ENCODE measurements at regions not wholly inside any gene's neighbourhood (a gene's known extent, or its start where the extent isn't known, plus 50 kb on each side); places are given as distances from the start of the nearest gene placed in this dataset.

- Histone ChIP-seq H3K27ac (ENCODE audit: low read depth in 1 of 2, low read length in 2 of 2) (no peak overlapping the region), H3K27me3 (ENCODE audit: control insufficient read depth in 4 of 4, insufficient read depth in 4 of 4, low read length in 3 of 4) (no peaks in the 10 kb centered on the region), H3K9ac (ENCODE audit: low read depth in 1 of 2, low read length in 2 of 2) (no peak overlapping the region), H3K9me3 (ENCODE audit: control insufficient read depth in 4 of 4, low read length in 3 of 4) (peaks cover 0 to 4% (median 0%) of the 10 kb centered on the region in 4 donors), H3K4me3 (ENCODE audit: low read depth in 1 of 3, low read length in 3 of 3) (no peak overlapping the region), H3K36me3 (ENCODE audit: control insufficient read depth in 4 of 4, insufficient read depth in 3 of 4, low read depth in 1 of 4, low read length in 3 of 4) (no peaks in the 10 kb centered on the region), H3K4me1 (ENCODE audit: control insufficient read depth in 4 of 4, insufficient read depth in 4 of 4, low read length in 3 of 4) (no peaks in the 10 kb centered on the region)
- no peak for DNase-seq (ENCODE audit: low spot score)
- TF ChIP-seq HNF4A (conservative IDR thresholded peaks at IDR 0.05): no peak
- no peak for TF ChIP-seq EGR1 (IDR thresholded peaks at IDR 0.05; ENCODE audit: low read depth in 2 of 2)
- TF ChIP-seq, protein P1, sequence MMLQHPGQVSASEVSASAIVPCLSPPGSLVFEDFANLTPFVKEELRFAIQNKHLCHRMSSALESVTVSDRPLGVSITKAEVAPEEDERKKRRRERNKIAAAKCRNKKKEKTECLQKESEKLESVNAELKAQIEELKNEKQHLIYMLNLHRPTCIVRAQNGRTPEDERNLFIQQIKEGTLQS (IDR thresholded peaks at IDR 0.05): no peak
- TF ChIP-seq JUND (IDR thresholded peaks at IDR 0.05): no peak
- TF ChIP-seq, protein P2, sequence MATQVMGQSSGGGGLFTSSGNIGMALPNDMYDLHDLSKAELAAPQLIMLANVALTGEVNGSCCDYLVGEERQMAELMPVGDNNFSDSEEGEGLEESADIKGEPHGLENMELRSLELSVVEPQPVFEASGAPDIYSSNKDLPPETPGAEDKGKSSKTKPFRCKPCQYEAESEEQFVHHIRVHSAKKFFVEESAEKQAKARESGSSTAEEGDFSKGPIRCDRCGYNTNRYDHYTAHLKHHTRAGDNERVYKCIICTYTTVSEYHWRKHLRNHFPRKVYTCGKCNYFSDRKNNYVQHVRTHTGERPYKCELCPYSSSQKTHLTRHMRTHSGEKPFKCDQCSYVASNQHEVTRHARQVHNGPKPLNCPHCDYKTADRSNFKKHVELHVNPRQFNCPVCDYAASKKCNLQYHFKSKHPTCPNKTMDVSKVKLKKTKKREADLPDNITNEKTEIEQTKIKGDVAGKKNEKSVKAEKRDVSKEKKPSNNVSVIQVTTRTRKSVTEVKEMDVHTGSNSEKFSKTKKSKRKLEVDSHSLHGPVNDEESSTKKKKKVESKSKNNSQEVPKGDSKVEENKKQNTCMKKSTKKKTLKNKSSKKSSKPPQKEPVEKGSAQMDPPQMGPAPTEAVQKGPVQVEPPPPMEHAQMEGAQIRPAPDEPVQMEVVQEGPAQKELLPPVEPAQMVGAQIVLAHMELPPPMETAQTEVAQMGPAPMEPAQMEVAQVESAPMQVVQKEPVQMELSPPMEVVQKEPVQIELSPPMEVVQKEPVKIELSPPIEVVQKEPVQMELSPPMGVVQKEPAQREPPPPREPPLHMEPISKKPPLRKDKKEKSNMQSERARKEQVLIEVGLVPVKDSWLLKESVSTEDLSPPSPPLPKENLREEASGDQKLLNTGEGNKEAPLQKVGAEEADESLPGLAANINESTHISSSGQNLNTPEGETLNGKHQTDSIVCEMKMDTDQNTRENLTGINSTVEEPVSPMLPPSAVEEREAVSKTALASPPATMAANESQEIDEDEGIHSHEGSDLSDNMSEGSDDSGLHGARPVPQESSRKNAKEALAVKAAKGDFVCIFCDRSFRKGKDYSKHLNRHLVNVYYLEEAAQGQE (IDR thresholded peaks at IDR 0.05): no peak
- no peak for TF ChIP-seq FOXA2 (IDR thresholded peaks at IDR 0.05)
- no peak for TF ChIP-seq RAD21 (IDR thresholded peaks at IDR 0.05)
- no peak for TF ChIP-seq TAF1 (conservative IDR thresholded peaks at IDR 0.05)
- no peak for TF ChIP-seq YY1 (IDR thresholded peaks at IDR 0.05)
- no peak for TF ChIP-seq SP1 (IDR thresholded peaks at IDR 0.05)
- TF ChIP-seq RXRA (IDR thresholded peaks at IDR 0.05): no peak
- TF ChIP-seq, protein P3, sequence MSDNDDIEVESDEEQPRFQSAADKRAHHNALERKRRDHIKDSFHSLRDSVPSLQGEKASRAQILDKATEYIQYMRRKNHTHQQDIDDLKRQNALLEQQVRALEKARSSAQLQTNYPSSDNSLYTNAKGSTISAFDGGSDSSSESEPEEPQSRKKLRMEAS (IDR thresholded peaks at IDR 0.05): no peak
- no peak for TF ChIP-seq GABPA (IDR thresholded peaks at IDR 0.05 in 1 of 2, conservative IDR thresholded peaks at IDR 0.05 in 1 of 2)
- no peak for TF ChIP-seq HNF4G (IDR thresholded peaks at IDR 0.05)
- TF ChIP-seq, protein P4, sequence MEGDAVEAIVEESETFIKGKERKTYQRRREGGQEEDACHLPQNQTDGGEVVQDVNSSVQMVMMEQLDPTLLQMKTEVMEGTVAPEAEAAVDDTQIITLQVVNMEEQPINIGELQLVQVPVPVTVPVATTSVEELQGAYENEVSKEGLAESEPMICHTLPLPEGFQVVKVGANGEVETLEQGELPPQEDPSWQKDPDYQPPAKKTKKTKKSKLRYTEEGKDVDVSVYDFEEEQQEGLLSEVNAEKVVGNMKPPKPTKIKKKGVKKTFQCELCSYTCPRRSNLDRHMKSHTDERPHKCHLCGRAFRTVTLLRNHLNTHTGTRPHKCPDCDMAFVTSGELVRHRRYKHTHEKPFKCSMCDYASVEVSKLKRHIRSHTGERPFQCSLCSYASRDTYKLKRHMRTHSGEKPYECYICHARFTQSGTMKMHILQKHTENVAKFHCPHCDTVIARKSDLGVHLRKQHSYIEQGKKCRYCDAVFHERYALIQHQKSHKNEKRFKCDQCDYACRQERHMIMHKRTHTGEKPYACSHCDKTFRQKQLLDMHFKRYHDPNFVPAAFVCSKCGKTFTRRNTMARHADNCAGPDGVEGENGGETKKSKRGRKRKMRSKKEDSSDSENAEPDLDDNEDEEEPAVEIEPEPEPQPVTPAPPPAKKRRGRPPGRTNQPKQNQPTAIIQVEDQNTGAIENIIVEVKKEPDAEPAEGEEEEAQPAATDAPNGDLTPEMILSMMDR (IDR thresholded peaks at IDR 0.05; ENCODE audit: low read depth, low read length, missing input control): no peak
- TF ChIP-seq NR2F2 (IDR thresholded peaks at IDR 0.05): no peak
- TF ChIP-seq FOXA1 (IDR thresholded peaks at IDR 0.05): no peak
- TF ChIP-seq, protein P5, sequence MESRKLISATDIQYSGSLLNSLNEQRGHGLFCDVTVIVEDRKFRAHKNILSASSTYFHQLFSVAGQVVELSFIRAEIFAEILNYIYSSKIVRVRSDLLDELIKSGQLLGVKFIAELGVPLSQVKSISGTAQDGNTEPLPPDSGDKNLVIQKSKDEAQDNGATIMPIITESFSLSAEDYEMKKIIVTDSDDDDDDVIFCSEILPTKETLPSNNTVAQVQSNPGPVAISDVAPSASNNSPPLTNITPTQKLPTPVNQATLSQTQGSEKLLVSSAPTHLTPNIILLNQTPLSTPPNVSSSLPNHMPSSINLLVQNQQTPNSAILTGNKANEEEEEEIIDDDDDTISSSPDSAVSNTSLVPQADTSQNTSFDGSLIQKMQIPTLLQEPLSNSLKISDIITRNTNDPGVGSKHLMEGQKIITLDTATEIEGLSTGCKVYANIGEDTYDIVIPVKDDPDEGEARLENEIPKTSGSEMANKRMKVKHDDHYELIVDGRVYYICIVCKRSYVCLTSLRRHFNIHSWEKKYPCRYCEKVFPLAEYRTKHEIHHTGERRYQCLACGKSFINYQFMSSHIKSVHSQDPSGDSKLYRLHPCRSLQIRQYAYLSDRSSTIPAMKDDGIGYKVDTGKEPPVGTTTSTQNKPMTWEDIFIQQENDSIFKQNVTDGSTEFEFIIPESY (IDR thresholded peaks at IDR 0.05): no peak
- 79% methylated on average over 4 of the region's 4 CpGs for WGBS
Observed at GRCh38 chr19:31801611-31802010, 452.4 kb upstream of the TSHZ3 start.
